HEK293 (cell line): ENCODE measurements at regions not wholly inside any gene's neighbourhood (a gene's known extent, or its start where the extent isn't known, plus 50 kb on each side); places are given as distances from the start of the nearest gene placed in this dataset.

Experiments
- CTCF ChIA-PET: fragments of 350-600 bp; formaldehyde crosslinking; extraction: SDS; loops from one replicate; lab custom pipeline; 2021; ENCODE audit warnings: antibody characterized with exemption; lab: Yijun Ruan, JAX
- POLR2A ChIA-PET: fragments of 300-600 bp; formaldehyde crosslinking; extraction: SDS; loops from one replicate; lab custom pipeline; 2020; ENCODE audit warnings: antibody characterized with exemption, inconsistent platforms; lab: Yijun Ruan, JAX
- H3K27ac ChIP-seq: fragments of 200-500 bp; sonication (Bioruptor generic); 2 replicates; pipeline ENCODE4 v1.5.1; 2014; ENCODE audit warnings: low read depth, low read length, control low read depth, inconsistent platforms; ENCODE audit errors: extremely low read depth
- H3K36me3 ChIP-seq, 2 experiments: fragments of 200-500 bp in 1 of 2; sonication (Bioruptor generic) in 1 of 2; 1 replicate in 1 of 2; 2 replicates in 1 of 2; pipeline ENCODE4 v1.5.1; 2014 to 2017; ENCODE audit warnings: inconsistent platforms in 2 of 2, low read length in 2 of 2; ENCODE audit not compliant: control insufficient read depth in 2 of 2, insufficient read depth in 1 of 2
- H3K4me1 ChIP-seq: fragments of 200-500 bp; sonication (Bioruptor generic); 2 replicates; pipeline ENCODE4 v1.5.1; 2014; ENCODE audit warnings: mild to moderate bottlenecking, low read length, inconsistent platforms; ENCODE audit not compliant: control insufficient read depth, insufficient read depth
- H3K4me3 ChIP-seq: 2 replicates; pipeline ENCODE4 v1.5.1; 2011; ENCODE audit warnings: low read depth, mild to moderate bottlenecking, control low read depth, low read length, moderate library complexity
- H3K9me3 ChIP-seq: fragments of 200-500 bp; sonication (Bioruptor generic); 2 replicates; pipeline ENCODE4 v1.5.1; 2014; ENCODE audit warnings: low read depth, low read length, inconsistent platforms; ENCODE audit not compliant: control insufficient read depth, insufficient read depth
- FEZF1 ChIP-seq: fragments of 450-650 bp; formaldehyde crosslinking; IDR thresholded peaks from 2 replicates; pipeline ENCODE4 v1.5.1; 2016; ENCODE audit warnings: missing biosample characterization, missing genetic modification characterization
- GLI4 ChIP-seq: fragments of 450-650 bp; formaldehyde crosslinking; IDR thresholded peaks from 2 replicates; pipeline ENCODE4 v1.5.1; 2016; ENCODE audit warnings: missing biosample characterization, missing genetic modification characterization
- KLF10 ChIP-seq: fragments of 450-650 bp; IDR thresholded peaks from 2 replicates; pipeline ENCODE4 v1.5.1; 2018; ENCODE audit warnings: missing biosample characterization, mild to moderate bottlenecking, missing genetic modification characterization
- KLF7 ChIP-seq: fragments of 450-650 bp; formaldehyde crosslinking; IDR thresholded peaks from 2 replicates; pipeline ENCODE4 v1.5.1; 2016; ENCODE audit warnings: missing biosample characterization, missing genetic modification characterization, borderline replicate concordance
- RBAK ChIP-seq: fragments of 450-650 bp; formaldehyde crosslinking; IDR thresholded peaks from 2 replicates; pipeline ENCODE4 v1.5.1; 2016; ENCODE audit warnings: missing biosample characterization, missing genetic modification characterization
- WT1 ChIP-seq: fragments of 450-650 bp; formaldehyde crosslinking; IDR thresholded peaks from 2 replicates; pipeline ENCODE4 v1.5.1; 2016; ENCODE audit warnings: missing biosample characterization, missing genetic modification characterization
- ZBTB20 ChIP-seq: fragments of 450-650 bp; formaldehyde crosslinking; IDR thresholded peaks from 2 replicates; pipeline ENCODE4 v1.5.1; 2016; ENCODE audit warnings: missing biosample characterization, missing genetic modification characterization
- ZBTB6 ChIP-seq: fragments of 450-650 bp; formaldehyde crosslinking; IDR thresholded peaks from 2 replicates; pipeline ENCODE4 v1.5.1; 2017; ENCODE audit warnings: missing biosample characterization, missing genetic modification characterization
- ZNF114 ChIP-seq: fragments of 450-650 bp; formaldehyde crosslinking; IDR thresholded peaks from 2 replicates; pipeline ENCODE4 v1.5.0; 2017; ENCODE audit warnings: missing biosample characterization, missing genetic modification characterization
- ZNF26 ChIP-seq: fragments of 450-650 bp; formaldehyde crosslinking; IDR thresholded peaks from 2 replicates; pipeline ENCODE4 v1.5.1; 2016; ENCODE audit warnings: missing biosample characterization, missing genetic modification characterization
- ZNF426 ChIP-seq: fragments of 450-650 bp; formaldehyde crosslinking; IDR thresholded peaks from 2 replicates; pipeline ENCODE4 v1.5.1; 2017; ENCODE audit warnings: missing biosample characterization, missing genetic modification characterization, mild to moderate bottlenecking, inconsistent platforms, moderate library complexity
- ZNF433 ChIP-seq: fragments of 450-650 bp; formaldehyde crosslinking; IDR thresholded peaks from 2 replicates; pipeline ENCODE4 v1.5.1; 2016; ENCODE audit warnings: missing biosample characterization, missing genetic modification characterization, low read depth
- ZNF514 ChIP-seq: fragments of 450-650 bp; formaldehyde crosslinking; IDR thresholded peaks from 2 replicates; pipeline ENCODE4 v1.5.1; 2016; ENCODE audit warnings: missing biosample characterization, missing genetic modification characterization
- ZNF521 ChIP-seq: fragments of 450-650 bp; formaldehyde crosslinking; IDR thresholded peaks from 2 replicates; pipeline ENCODE4 v1.5.1; 2017; ENCODE audit warnings: missing biosample characterization, mild to moderate bottlenecking, missing genetic modification characterization
- ZNF555 ChIP-seq: fragments of 450-650 bp; formaldehyde crosslinking; conservative IDR thresholded peaks from 2 replicates; pipeline ENCODE4 v1.5.1; 2017; ENCODE audit warnings: missing biosample characterization, mild to moderate bottlenecking, missing genetic modification characterization, inconsistent platforms
- ZNF571 ChIP-seq: fragments of 450-650 bp; formaldehyde crosslinking; IDR thresholded peaks from 2 replicates; pipeline ENCODE4 v1.5.0; 2017; ENCODE audit warnings: missing biosample characterization, missing genetic modification characterization
- ZNF624 ChIP-seq: fragments of 450-650 bp; formaldehyde crosslinking; IDR thresholded peaks from 2 replicates; pipeline ENCODE4 v1.5.1; 2017; ENCODE audit warnings: missing biosample characterization, missing genetic modification characterization
- ZNF664 ChIP-seq: fragments of 450-650 bp; formaldehyde crosslinking; IDR thresholded peaks from 2 replicates; pipeline ENCODE4 v1.5.1; 2016; ENCODE audit warnings: missing biosample characterization, missing genetic modification characterization
- ZNF76 ChIP-seq: fragments of 450-650 bp; formaldehyde crosslinking; IDR thresholded peaks from 2 replicates; pipeline ENCODE4; 2016; ENCODE audit warnings: low read depth, missing biosample characterization, missing genetic modification characterization, borderline replicate concordance
- ZNF785 ChIP-seq: fragments of 450-650 bp; formaldehyde crosslinking; IDR thresholded peaks from 2 replicates; pipeline ENCODE4 v1.5.1; 2016; ENCODE audit warnings: missing biosample characterization, missing genetic modification characterization
- ZSCAN16 ChIP-seq: fragments of 450-650 bp; formaldehyde crosslinking; IDR thresholded peaks from 2 replicates; pipeline ENCODE4 v1.5.1; 2016; ENCODE audit warnings: missing biosample characterization, missing genetic modification characterization
- ZSCAN30 ChIP-seq: fragments of 450-650 bp; IDR thresholded peaks from 2 replicates; pipeline ENCODE4 v1.5.1; 2018; ENCODE audit warnings: missing biosample characterization, mild to moderate bottlenecking, missing genetic modification characterization, moderate library complexity

GRCh38 chr3:177800561-177800960 lies 603.3 kb upstream of the TBL1XR1 start:
- H3K27ac ChIP-seq = no peak overlapping the region
- H3K36me3 ChIP-seq = no peaks in the 10 kb centered on the region
- H3K4me1 ChIP-seq = no peaks in the 10 kb centered on the region
- H3K9me3 ChIP-seq = no peaks in the 10 kb centered on the region
- TF ChIP-seq ZNF76 (tag by site-specific recombination) (no peak), FEZF1 (tag by site-specific recombination) (no peak), KLF10 (tag by site-specific recombination) (no peak), ZNF514 (tag by site-specific recombination) (no peak), ZNF785 (tag by site-specific recombination) (no peak)
- TF ChIP-seq, all 188 proteins: peak for 0
- POLR2A ChIA-PET = no interaction called here
- no peak overlapping the region for H3K4me3 ChIP-seq
- CTCF ChIA-PET = no interaction called here

GRCh38 chr3:177802151-177802900 lies 605.0 kb upstream of the TBL1XR1 start:
- no peak overlapping the region for H3K27ac ChIP-seq
- ChIA-PET POLR2A (interaction anchor here (0.5 kb wide), 1 partner anchor 223 kb away, joined by 3 read pairs; no protein-coding TSS in a partner anchor), CTCF (no interaction called here)
- H3K9me3 ChIP-seq = no peaks in the 10 kb centered on the region
- no peak overlapping the region for H3K4me3 ChIP-seq
- H3K4me1 ChIP-seq = no peaks in the 10 kb centered on the region
- TF ChIP-seq ZNF433 (tag by site-specific recombination) (no peak), ZNF521 (tag by site-specific recombination) (no peak), ZBTB6 (no peak), GLI4 (no peak), ZNF26 (tag by site-specific recombination) (no peak), ZNF571 (tag by site-specific recombination) (no peak), KLF10 (tag by site-specific recombination) (no peak), ZBTB20 (tag by site-specific recombination) (no peak), ZNF664 (tag by site-specific recombination) (no peak), RBAK (tag by site-specific recombination) (no peak), ZSCAN16 (tag by site-specific recombination) (no peak), ZNF426 (tag by site-specific recombination) (no peak), ZNF114 (tag by site-specific recombination) (no peak), KLF7 (no peak), ZNF624 (tag by site-specific recombination) (no peak), WT1 (no peak), ZSCAN30 (tag by site-specific recombination) (no peak), ZNF555 (tag by site-specific recombination) (no peak)
- TF ChIP-seq, all 188 proteins: peak for 0
- H3K36me3 ChIP-seq = no peaks in the 10 kb centered on the region
